Cardiac muscle cell (in vitro differentiated cells and primary cell): ENCODE measurements at regions not wholly inside any gene's neighbourhood (a gene's known extent, or its start where the extent isn't known, plus 50 kb on each side); places are given as distances from the start of the nearest gene placed in this dataset.
A peak's percentile ranks its signal among the peaks of the same experiment; 100 is the strongest.
"Not testable (repeated sequence)": the region's sequence is repeated elsewhere in the genome, so short reads cannot be mapped to it uniquely, and the experiment has no call there.

Experiments used
- DNase-seq, 2 donors: peaks; one replicate each; pipeline versions ENCODE4 v3.0.0 to v3.0.0-alpha.2; 2010 to 2017; ENCODE audit warnings: low read depth in 1 of 2, low spot score in 1 of 2
- H3K27ac ChIP-seq: fragments of 200-600 bp; sonication (generic); 2 replicates; pipeline ENCODE4 v1.5.1; 2016
- H3K27me3 ChIP-seq: fragments of 200-600 bp; sonication (generic); 2 replicates; pipeline ENCODE4 v1.6.0; 2016; ENCODE audit warnings: control low read depth
- H3K36me3 ChIP-seq: fragments of 200-600 bp; sonication (generic); 2 replicates; pipeline ENCODE4 v1.5.1; 2016; ENCODE audit warnings: control low read depth
- H3K4me1 ChIP-seq: fragments of 200-600 bp; sonication (generic); 2 replicates; pipeline ENCODE4 v1.8.1; 2017; ENCODE audit warnings: low read depth, mild to moderate bottlenecking, mixed run types
- H3K4me3 ChIP-seq: fragments of 200-600 bp; sonication (generic); 2 replicates; pipeline ENCODE4 v1.5.1; 2016; ENCODE audit warnings: mild to moderate bottlenecking
- H3K9me3 ChIP-seq: fragments of 200-600 bp; sonication (generic); 2 replicates; pipeline ENCODE4 v1.5.1; 2017; ENCODE audit warnings: low read depth, mild to moderate bottlenecking, control low read depth
- TF ChIP-seq, protein P1 (sequence below): IDR thresholded peaks from 2 replicates; pipeline ENCODE4 v1.5.1; 2012; ENCODE audit warnings: low read depth, mild to moderate bottlenecking, low read length

DNA sequence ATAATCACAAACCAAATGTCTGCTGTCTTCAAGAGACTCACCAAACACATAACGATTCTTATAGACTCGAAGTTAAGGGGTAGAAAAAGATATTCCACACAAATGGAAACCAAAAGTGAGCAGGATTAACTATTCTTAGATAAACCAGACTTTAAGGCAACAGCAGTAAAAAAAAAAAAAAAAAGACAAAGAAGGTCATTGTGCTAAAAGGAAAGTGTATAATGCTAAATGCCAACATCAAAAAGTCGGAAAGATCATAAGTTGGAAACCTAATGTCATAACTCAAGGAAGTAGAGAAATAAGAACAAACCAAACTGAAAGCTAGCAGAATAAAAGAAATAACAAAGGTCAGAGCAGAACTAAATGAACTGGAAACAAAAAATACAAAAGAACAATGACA, 714.6 kb downstream of the SEMA5A start:
- no peaks in the 10 kb centered on the region for H3K36me3 ChIP-seq
- TF ChIP-seq, protein P1, sequence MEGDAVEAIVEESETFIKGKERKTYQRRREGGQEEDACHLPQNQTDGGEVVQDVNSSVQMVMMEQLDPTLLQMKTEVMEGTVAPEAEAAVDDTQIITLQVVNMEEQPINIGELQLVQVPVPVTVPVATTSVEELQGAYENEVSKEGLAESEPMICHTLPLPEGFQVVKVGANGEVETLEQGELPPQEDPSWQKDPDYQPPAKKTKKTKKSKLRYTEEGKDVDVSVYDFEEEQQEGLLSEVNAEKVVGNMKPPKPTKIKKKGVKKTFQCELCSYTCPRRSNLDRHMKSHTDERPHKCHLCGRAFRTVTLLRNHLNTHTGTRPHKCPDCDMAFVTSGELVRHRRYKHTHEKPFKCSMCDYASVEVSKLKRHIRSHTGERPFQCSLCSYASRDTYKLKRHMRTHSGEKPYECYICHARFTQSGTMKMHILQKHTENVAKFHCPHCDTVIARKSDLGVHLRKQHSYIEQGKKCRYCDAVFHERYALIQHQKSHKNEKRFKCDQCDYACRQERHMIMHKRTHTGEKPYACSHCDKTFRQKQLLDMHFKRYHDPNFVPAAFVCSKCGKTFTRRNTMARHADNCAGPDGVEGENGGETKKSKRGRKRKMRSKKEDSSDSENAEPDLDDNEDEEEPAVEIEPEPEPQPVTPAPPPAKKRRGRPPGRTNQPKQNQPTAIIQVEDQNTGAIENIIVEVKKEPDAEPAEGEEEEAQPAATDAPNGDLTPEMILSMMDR: no peak

DNA sequence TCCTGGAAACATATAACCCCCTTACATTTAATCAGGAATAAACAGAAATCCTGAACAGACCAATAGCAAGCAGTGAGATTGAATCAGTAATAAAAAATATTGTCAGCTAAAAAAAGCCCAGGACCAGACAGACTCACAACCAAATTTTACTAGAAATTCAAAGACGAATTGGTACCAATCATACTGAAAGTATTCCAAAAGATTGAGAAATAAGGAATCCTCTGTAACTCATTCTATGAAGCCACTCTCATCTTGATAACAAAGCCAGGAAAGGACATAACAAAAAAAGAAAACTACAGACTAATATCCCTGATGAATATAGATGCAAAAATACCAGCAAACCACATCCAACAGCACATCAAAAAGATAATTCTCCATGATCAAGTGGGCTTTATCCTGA, 714.0 kb downstream of the SEMA5A start:
- Histone ChIP-seq H3K36me3 (no peaks in the 10 kb centered on the region), H3K9me3 (no peaks in the 10 kb centered on the region), H3K4me3 (no peak overlapping the region), H3K27ac (no peak overlapping the region), H3K27me3 (no peaks in the 10 kb centered on the region), H3K4me1 (peaks cover 9% of the 10 kb centered on the region)
- peak in 1 of 2 donors; percentile 25 for DNase-seq
- TF ChIP-seq, protein P1: no peak

More for the DNA sequence above, 714.6 kb downstream of the SEMA5A start:
- H3K9me3 ChIP-seq: no peaks in the 10 kb centered on the region
- H3K27me3 ChIP-seq: no peaks in the 10 kb centered on the region
- H3K4me1 ChIP-seq: peaks cover 9% of the 10 kb centered on the region
- no peak for DNase-seq
- no peak overlapping the region for H3K4me3 ChIP-seq
- no peak overlapping the region for H3K27ac ChIP-seq

- H3K4me1 ChIP-seq: no peaks in the 10 kb centered on the region
- H3K4me3 ChIP-seq: no peak overlapping the region
- no peaks in the 10 kb centered on the region for H3K36me3 ChIP-seq
- H3K27me3 ChIP-seq: no peaks in the 10 kb centered on the region
- TF ChIP-seq, protein P1: no peak
- H3K27ac ChIP-seq: no peak overlapping the region
- no peak for DNase-seq
- H3K9me3 ChIP-seq: no peaks in the 10 kb centered on the region
Measured at GRCh38 chr5:8839361-8840055, 706.4 kb downstream of the SEMA5A start.

GRCh38 chr5:8840237-8840636, 705.6 kb downstream of the SEMA5A start:
- Histone ChIP-seq H3K27ac (no peak overlapping the region), H3K9me3 (no peaks in the 10 kb centered on the region), H3K36me3 (no peaks in the 10 kb centered on the region), H3K4me3 (no peak overlapping the region), H3K4me1 (no peaks in the 10 kb centered on the region), H3K27me3 (no peaks in the 10 kb centered on the region)
- no peak for DNase-seq
- TF ChIP-seq, protein P1: no peak

DNA sequence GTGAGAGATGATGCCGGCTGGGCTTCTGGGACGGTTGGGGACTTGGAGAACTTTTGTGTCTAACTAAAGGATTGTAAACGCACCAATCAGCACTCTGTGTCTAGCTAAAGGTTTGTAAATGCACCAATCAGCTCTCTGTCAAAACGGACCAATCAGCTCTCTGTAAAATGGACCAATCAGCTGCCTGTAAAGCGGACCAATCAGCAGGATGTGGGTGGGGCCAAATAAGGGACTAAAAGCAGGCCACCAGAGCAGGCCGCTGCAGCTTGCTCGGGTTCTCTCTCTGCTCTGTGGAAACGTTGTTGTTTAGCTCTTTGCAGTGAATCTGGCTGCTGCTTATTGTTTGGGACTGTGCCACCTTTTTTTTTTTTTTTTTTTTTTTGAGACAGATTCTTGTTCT, 705.1 kb downstream of the SEMA5A start:
- not testable (repeated sequence) for DNase-seq, H3K27me3 ChIP-seq, H3K27ac ChIP-seq, H3K4me1 ChIP-seq, H3K36me3 ChIP-seq, H3K9me3 ChIP-seq, H3K4me3 ChIP-seq

DNA sequence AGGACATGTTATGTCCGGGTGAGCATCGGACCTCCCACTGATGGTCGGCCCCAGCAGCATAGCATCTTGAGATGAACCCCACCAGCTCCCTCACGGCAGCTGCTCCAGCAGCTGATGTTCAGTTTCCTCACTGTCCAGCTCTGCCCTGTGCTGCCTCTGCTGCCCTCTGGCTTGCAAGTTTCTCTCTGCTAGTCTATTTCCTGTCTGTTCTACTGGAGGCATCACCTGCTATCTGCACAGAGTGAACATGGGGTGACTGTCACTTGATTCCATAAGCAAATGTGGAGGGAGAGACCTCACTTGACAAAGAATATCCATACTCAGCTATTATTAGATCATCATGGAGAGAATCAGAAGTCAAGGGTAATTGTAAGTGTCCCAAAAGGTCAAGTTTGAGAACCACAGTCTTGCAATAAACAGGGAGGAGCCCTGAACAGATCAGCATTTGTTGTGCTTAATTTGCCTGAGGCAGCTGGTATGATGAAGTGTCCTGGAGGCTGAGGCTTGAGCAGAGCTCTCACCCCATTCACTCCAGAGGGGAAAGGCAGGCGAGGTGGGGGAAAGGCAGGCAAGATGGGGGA, 702.8 kb downstream of the SEMA5A start:
- no peak overlapping the region for H3K27ac ChIP-seq
- TF ChIP-seq, protein P1: peak; percentile 56
- no peaks in the 10 kb centered on the region for H3K9me3 ChIP-seq
- H3K36me3 ChIP-seq: no peaks in the 10 kb centered on the region
- no peak overlapping the region for H3K4me3 ChIP-seq
- no peaks in the 10 kb centered on the region for H3K27me3 ChIP-seq
- peak in 1 of 2 donors; percentile 58 for DNase-seq
- H3K4me1 ChIP-seq: no peaks in the 10 kb centered on the region
